ENCODE measurements at regions not wholly inside any gene's neighbourhood (a gene's known extent, or its start where the extent isn't known, plus 50 kb on each side); places are given as distances from the start of the nearest gene placed in this dataset.

- TF ChIP-seq CTCF (conservative IDR thresholded peaks at IDR 0.05; ENCODE audit: low read length) (no peak), EZH2phosphoT487 (IDR thresholded peaks at IDR 0.05; ENCODE audit: borderline replicate concordance) (no peak)
Observed at GRCh38 chr2:67838205-67838604, 224.6 kb downstream of the C1D start.
